Cardiac fibroblast (primary cell): ENCODE measurements at regions not wholly inside any gene's neighbourhood (a gene's known extent, or its start where the extent isn't known, plus 50 kb on each side); places are given as distances from the start of the nearest gene placed in this dataset.

Experiments
- DNase-seq, 2 donors: peaks; one replicate each; pipeline versions ENCODE4 v3.0.0 to v3.0.0-alpha.2; 2010; ENCODE audit warnings: low read depth in 2 of 2
- H3K4me3 ChIP-seq, 2 donors: replicated peaks in 1 of 2; 1 replicate in 1 of 2; 2 replicates in 1 of 2; pipeline ENCODE4 v1.5.1; 2011; ENCODE audit warnings: low read depth in 2 of 2, low read length in 2 of 2, mild to moderate bottlenecking in 2 of 2, moderate library complexity in 1 of 2
- TF ChIP-seq, protein P1 (sequence below): IDR thresholded peaks from one replicate; pipeline ENCODE4 v1.5.1; 2011; ENCODE audit warnings: low read depth, mild to moderate bottlenecking, low read length, inconsistent platforms

DNA sequence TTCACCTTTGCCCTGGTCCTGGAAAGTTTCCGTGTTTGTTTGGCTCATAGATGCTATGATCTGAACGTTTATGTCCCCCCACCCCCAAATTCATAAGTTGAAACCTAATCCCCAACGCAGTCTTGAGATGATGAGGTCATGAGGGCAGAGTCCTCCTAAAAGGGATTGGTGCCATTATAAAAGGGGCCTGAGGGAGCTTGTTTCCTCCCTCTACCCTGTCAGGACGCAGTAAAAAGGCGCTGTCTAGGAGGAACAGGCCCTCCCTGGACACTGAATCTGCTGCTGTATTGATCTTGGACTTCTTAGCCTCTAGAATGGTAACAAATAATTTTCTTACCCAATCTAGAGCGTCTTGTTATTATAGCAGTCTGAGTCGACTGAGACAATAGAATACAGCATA is 2190.6 kb upstream of the TENM3 start:
- TF ChIP-seq, protein P1, sequence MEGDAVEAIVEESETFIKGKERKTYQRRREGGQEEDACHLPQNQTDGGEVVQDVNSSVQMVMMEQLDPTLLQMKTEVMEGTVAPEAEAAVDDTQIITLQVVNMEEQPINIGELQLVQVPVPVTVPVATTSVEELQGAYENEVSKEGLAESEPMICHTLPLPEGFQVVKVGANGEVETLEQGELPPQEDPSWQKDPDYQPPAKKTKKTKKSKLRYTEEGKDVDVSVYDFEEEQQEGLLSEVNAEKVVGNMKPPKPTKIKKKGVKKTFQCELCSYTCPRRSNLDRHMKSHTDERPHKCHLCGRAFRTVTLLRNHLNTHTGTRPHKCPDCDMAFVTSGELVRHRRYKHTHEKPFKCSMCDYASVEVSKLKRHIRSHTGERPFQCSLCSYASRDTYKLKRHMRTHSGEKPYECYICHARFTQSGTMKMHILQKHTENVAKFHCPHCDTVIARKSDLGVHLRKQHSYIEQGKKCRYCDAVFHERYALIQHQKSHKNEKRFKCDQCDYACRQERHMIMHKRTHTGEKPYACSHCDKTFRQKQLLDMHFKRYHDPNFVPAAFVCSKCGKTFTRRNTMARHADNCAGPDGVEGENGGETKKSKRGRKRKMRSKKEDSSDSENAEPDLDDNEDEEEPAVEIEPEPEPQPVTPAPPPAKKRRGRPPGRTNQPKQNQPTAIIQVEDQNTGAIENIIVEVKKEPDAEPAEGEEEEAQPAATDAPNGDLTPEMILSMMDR, result no peak
- no peak for DNase-seq
- no peak overlapping the region for H3K4me3 ChIP-seq

DNA sequence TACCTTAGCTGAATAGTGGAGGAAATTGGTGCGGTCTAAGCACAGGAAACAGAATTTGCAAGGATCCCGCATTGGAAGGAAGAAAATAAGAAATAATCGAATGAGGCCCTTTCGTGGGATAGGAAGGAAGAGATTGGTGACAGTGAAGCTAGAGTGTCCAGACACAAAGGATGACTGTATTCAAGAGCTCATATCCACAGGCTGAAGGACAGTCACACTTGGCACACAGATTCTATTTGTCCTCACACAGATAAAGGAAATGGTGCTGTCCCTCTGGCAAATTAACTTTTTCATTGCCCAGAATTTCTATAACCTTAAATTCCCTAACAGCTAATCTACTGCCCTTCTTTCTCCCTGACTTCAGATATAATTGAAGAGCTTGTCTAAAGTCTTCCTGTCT is 2188.9 kb upstream of the TENM3 start:
- no peak for DNase-seq

DNA sequence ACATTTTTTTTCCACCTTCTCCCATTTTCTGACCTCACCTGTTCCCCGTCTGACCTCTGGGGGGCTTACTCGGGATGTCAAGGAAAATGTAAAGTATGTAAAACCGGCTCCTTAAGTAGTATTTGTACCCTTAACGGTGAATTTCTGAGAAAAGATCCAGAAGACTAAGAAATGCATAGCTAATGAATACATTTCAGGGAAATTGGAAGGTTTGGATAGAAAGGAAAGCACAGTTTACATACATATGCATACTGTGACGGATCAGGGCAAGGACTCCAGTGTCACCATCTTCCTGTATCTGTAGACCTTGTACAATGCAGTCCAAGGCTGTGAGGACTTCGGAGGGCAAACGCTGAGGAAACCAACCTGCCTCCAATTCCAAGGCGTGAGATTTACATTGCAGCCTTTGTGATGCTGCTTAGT is 2185.9 kb upstream of the TENM3 start:
- TF ChIP-seq, protein P1, result no peak
- no peak overlapping the region for H3K4me3 ChIP-seq
- DNase-seq, result peak in 1 of 2 donors; percentile 5

More for the DNA sequence above, 2188.9 kb upstream of the TENM3 start:
- H3K4me3 ChIP-seq, result no peak overlapping the region
- TF ChIP-seq, protein P1, result no peak

DNA sequence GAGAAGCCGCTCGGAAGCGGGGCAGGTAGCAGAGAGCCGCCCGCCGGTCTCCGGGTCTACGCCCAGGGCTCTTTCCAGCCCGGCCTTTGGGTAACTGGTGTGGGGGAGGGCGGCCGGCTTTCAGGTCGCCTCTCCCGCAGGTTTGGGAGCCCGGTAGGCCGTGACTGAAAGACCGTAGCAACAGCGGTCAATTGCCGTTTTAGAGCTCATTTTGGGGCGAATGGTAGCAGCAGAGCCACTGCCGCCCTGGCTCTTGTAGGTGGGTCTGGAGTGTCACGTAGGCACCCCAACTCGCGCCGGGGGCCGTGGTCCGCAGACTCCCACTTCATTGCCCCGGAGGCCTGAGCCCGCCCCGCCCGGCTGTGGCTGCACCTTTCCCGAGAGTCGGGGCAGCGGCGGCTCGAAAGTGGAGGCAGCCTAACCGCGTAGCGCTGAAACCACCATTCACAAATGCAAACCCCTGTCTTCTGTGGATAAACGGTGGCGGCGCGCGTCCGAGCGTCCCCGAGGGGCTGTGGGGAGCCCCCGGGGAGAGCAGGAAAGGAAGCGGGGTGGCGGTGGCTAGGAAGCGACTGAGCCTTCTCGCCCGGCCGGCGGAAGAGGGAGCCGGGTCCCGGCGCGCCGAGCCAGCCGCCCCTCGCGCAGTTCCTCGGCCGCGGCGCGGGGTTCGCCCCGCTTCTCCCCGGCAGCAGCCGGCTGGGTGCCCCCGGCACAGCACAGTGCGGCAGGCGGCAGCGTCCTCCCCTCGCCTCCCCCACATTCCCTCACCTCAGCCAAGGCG is 2185.1 kb upstream of the TENM3 start:
- peak overlapping the region; percentile 45 to 47 for H3K4me3 ChIP-seq
- TF ChIP-seq, protein P1, result no peak
- DNase-seq, result peak; percentile 14 to 17

DNA sequence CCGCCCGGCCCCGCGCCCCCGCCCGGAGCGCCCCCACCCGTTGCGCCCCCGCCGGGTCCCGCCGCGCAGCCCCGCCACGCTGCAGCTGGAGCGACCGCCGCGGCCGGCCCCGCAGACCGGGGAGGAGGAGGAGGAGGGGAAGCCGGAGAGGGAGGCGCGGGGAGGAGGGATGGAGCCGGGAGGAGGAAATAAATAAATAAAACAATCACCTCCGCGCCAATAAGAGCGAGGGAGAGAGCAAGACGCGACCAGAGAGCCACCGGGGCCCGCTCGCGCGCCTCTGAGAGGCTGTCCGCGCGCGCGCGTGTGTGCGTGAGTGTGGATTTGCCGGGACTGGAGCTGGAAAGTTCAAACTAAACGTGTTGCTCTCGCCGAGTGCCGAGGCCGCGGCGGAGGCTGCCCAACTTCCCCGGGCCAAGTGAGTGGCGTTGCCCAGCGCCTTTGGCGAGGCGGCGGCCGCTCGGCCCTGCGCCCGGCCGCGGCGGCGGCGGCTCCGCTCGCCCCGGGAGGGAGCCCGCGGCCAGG is 2184.4 kb upstream of the TENM3 start:
- DNase-seq, result peak; percentile 31 to 37
- TF ChIP-seq, protein P1, result no peak
- H3K4me3 ChIP-seq, result peak overlapping the region; percentile 47 to 53

DNA sequence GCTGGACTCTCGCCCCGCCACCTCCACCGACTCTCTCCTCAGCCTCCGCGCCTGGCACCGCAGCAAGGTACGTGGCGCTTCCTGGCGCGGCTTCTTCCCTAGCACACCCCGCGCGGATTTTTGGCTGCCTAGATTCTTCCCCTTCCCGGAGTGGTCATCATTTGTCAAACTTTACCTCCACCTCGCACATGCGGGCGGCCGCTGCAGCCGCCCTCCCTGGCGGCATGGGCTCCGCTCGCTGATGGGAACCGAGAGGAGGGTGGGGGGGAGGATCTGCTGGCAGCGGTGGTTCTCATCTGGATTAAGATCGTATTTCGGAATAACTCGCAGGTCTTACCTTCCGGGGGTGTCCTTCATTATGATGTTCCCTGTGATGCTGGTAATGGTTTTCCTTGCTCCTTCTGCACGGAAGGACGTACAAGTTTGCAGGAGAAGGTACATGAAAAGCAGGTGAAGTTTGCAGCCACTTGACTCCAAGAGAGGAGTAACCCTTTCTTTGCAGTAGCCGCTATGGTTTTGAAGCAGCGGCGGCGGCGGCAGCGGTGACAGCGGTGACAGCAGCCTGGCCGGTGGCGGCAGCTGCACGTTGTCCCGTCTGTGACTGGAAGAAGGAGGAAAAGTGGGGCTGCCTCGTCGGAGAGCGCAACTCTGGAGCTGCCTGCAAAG is 2183.9 kb upstream of the TENM3 start:
- DNase-seq, result peak in 1 of 2 donors; percentile 2
- H3K4me3 ChIP-seq, result peak overlapping the region; percentile 47 to 53
- TF ChIP-seq, protein P1, result no peak
